Activated naive CD4-positive, alpha-beta T cell treated with anti-CD3 and anti-CD28 coated beads, Interleukin-2, amount 10 ng/mL, durations not matched to agents 7 days and 5 days (primary cell): ENCODE measurements at regions not wholly inside any gene's neighbourhood (a gene's known extent, or its start where the extent isn't known, plus 50 kb on each side); places are given as distances from the start of the nearest gene placed in this dataset.

Experiments used
- CTCF ChIA-PET: fragments of 350-600 bp; sonication (Branson Sonifier 250); formaldehyde crosslinking; loops from one replicate; lab custom pipeline; 2021; ENCODE audit warnings: antibody characterized with exemption; lab: Charles Lee
- DNase-seq: peaks from one replicate; pipeline ENCODE4 v3.0.0-alpha.2; 2020
- H3K27ac Mint-ChIP-seq: one replicate; pipeline ENCODE4 v1.8.0; 2021; ENCODE audit warnings: mild to moderate bottlenecking, moderate library complexity, mixed read lengths
- H3K27me3 Mint-ChIP-seq: one replicate; pipeline ENCODE4 v1.8.0; 2021; ENCODE audit warnings: mild to moderate bottlenecking, mixed read lengths
- H3K36me3 Mint-ChIP-seq: one replicate; pipeline ENCODE4 v1.8.0; 2021; ENCODE audit warnings: mixed read lengths
- H3K4me1 Mint-ChIP-seq: one replicate; pipeline ENCODE4 v1.8.0; 2021; ENCODE audit warnings: mixed read lengths
- H3K4me3 Mint-ChIP-seq: one replicate; pipeline ENCODE4 v1.8.0; 2021; ENCODE audit warnings: mild to moderate bottlenecking, moderate library complexity, mixed read lengths
- H3K9me3 Mint-ChIP-seq: one replicate; pipeline ENCODE4 v1.8.0; 2021; ENCODE audit warnings: mixed read lengths

DNA sequence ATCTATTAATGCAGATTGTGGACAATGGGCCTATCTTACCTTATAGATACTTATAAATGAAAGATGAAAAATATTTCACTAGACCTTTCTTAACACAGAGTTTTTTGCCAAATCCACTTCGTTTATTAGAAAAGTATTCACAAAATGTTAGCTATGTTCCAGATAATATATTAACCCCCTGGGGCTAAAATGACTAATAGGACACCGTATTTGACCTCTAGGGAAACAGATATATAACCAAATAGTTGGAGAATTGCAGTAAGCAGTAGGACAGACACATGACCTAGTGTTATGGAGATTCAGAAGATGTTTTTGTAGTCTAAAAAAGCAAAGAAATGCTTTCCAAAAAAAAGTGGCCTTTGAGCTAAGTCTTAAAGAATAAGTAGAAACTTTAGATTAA lies 106.9 kb downstream of the SEC16B start:
- DNase-seq: no peak
- Mint-ChIP-seq H3K4me1 (no peaks in the 10 kb centered on the region), H3K4me3 (no peak overlapping the region), H3K27ac (no peak overlapping the region), H3K9me3 (no peaks in the 10 kb centered on the region), H3K36me3 (no peaks in the 10 kb centered on the region), H3K27me3 (no peaks in the 10 kb centered on the region)
- CTCF ChIA-PET: no interaction called here

- DNase-seq: no peak
- CTCF ChIA-PET: interaction anchor here (0.6 kb wide), 1 partner anchor 100 kb away, joined by 3 read pairs; no protein-coding TSS in a partner anchor
- Mint-ChIP-seq H3K36me3 (no peaks in the 10 kb centered on the region), H3K27me3 (no peaks in the 10 kb centered on the region), H3K9me3 (no peaks in the 10 kb centered on the region), H3K27ac (no peak overlapping the region), H3K4me1 (no peaks in the 10 kb centered on the region), H3K4me3 (no peak overlapping the region)
Observed at GRCh38 chr1:177859572-177859971, 110.3 kb downstream of the SEC16B start.

- H3K4me1 Mint-ChIP-seq: no peaks in the 10 kb centered on the region
Observed at GRCh38 chr1:177858332-177858821, 111.5 kb downstream of the SEC16B start.

GRCh38 chr1:177857285-177857684 lies 112.6 kb downstream of the SEC16B start:
- CTCF ChIA-PET: no interaction called here
- Mint-ChIP-seq H3K4me1 (no peaks in the 10 kb centered on the region), H3K36me3 (no peaks in the 10 kb centered on the region), H3K27ac (peak overlapping the region; percentile 47), H3K4me3 (no peak overlapping the region), H3K9me3 (no peaks in the 10 kb centered on the region), H3K27me3 (no peaks in the 10 kb centered on the region)
- DNase-seq: no peak

More at GRCh38 chr1:177858332-177858821, 111.5 kb downstream of the SEC16B start:
- no peaks in the 10 kb centered on the region for H3K27me3 Mint-ChIP-seq
- CTCF ChIA-PET: no interaction called here
- H3K36me3 Mint-ChIP-seq: no peaks in the 10 kb centered on the region
- H3K27ac Mint-ChIP-seq: no peak overlapping the region
- no peak for DNase-seq
- H3K4me3 Mint-ChIP-seq: no peak overlapping the region
- no peaks in the 10 kb centered on the region for H3K9me3 Mint-ChIP-seq

GRCh38 chr1:177854951-177855350 lies 114.9 kb downstream of the SEC16B start:
- CTCF ChIA-PET: no interaction called here
- no peak overlapping the region for H3K4me3 Mint-ChIP-seq
- H3K9me3 Mint-ChIP-seq: no peaks in the 10 kb centered on the region
- no peaks in the 10 kb centered on the region for H3K27me3 Mint-ChIP-seq
- no peak for DNase-seq
- H3K36me3 Mint-ChIP-seq: no peaks in the 10 kb centered on the region
- H3K27ac Mint-ChIP-seq: no peak overlapping the region
- H3K4me1 Mint-ChIP-seq: no peaks in the 10 kb centered on the region

DNA sequence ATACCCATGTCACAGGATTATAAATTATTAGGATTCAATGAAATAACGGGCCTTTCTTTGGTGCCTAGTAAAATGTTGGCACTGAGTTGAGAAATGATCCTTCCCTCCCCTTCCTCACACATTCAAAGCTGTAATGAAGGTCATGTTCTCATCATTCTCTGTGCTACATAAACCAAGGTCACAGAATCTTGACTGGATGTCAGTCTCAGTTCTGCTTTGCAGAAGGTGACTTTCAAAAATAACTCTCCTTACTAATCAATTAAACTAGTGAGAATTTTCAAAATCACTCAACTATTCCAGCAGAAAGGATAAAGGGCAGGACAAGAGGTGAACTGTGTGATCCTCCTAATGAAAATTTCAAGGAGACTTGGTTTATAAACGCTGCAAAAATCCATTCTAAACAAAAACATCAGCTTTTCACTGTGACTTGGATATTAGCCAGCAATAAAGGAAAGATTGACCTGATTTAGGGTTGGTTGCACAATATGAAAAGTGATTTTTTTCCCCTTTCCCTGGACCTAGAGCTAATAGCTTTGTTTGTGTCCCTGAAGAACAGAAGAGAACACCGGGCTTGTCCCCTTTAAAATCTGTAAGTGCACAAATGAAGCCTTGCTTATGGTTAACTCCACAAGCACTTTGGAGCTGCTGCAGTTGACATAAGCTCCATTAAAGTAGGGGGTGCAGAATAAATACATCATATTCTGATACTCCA lies 120.1 kb downstream of the SEC16B start:
- H3K27me3 Mint-ChIP-seq: no peaks in the 10 kb centered on the region
- CTCF ChIA-PET: no interaction called here
- no peak for DNase-seq
- peaks cover 3% of the 10 kb centered on the region for H3K9me3 Mint-ChIP-seq
- H3K4me1 Mint-ChIP-seq: no peaks in the 10 kb centered on the region
- H3K27ac Mint-ChIP-seq: no peak overlapping the region
- no peak overlapping the region for H3K4me3 Mint-ChIP-seq
- H3K36me3 Mint-ChIP-seq: no peaks in the 10 kb centered on the region

DNA sequence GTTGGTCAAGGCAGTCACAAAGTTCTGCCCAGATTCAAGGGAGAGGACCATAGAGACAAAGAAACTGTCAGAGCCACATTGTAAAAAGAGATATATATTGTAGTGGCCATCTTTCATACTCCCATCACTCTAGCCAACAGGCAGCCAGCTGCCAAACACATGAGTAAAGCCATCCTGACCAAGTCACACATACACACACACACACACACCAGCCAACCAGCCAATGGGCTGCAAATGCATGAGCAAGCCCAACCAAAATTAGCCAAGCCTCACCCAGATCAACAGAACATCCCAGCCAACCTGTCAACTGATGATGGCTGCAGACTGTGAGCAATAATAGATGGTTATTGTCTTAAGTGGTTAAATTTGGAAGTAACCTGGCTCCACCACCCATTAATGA lies 120.7 kb downstream of the SEC16B start:
- no peak overlapping the region for H3K27ac Mint-ChIP-seq
- H3K4me1 Mint-ChIP-seq: no peaks in the 10 kb centered on the region
- peaks cover 3% of the 10 kb centered on the region for H3K9me3 Mint-ChIP-seq
- DNase-seq: no peak
- H3K4me3 Mint-ChIP-seq: no peak overlapping the region
- CTCF ChIA-PET: no interaction called here
- no peaks in the 10 kb centered on the region for H3K27me3 Mint-ChIP-seq
- no peaks in the 10 kb centered on the region for H3K36me3 Mint-ChIP-seq

- H3K27me3 Mint-ChIP-seq: no peaks in the 10 kb centered on the region
- H3K27ac Mint-ChIP-seq: no peak overlapping the region
- no peak overlapping the region for H3K4me3 Mint-ChIP-seq
- peaks cover 3% of the 10 kb centered on the region for H3K9me3 Mint-ChIP-seq
- H3K36me3 Mint-ChIP-seq: no peaks in the 10 kb centered on the region
- CTCF ChIA-PET: no interaction called here
- no peaks in the 10 kb centered on the region for H3K4me1 Mint-ChIP-seq
- DNase-seq: no peak
Observed at GRCh38 chr1:177848577-177848976, 121.3 kb downstream of the SEC16B start.

DNA sequence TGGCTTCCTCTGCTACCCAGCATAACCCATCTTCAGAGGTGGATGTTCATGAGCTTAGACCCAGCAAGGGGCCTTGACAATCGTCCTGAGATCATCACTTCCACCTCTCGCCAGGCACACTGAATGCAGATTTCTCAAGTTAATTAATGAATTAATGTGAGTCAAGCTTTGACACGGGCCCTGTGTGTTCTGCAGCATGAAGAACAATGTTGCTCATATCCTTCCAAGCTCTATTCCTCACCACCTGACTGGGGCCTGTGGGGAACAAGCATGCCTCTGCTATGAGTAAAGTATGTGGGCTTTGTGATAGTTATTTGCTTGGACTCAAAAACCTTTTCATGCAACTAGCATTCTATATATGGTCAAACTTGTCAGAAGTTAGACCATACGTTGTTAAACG lies 122.0 kb downstream of the SEC16B start:
- H3K36me3 Mint-ChIP-seq: no peaks in the 10 kb centered on the region
- no peaks in the 10 kb centered on the region for H3K27me3 Mint-ChIP-seq
- H3K9me3 Mint-ChIP-seq: peaks cover 3% of the 10 kb centered on the region
- H3K4me3 Mint-ChIP-seq: no peak overlapping the region
- no peak for DNase-seq
- CTCF ChIA-PET: no interaction called here
- H3K27ac Mint-ChIP-seq: no peak overlapping the region
- no peaks in the 10 kb centered on the region for H3K4me1 Mint-ChIP-seq

- no peaks in the 10 kb centered on the region for H3K27me3 Mint-ChIP-seq
- no peak for DNase-seq
- CTCF ChIA-PET: no interaction called here
- H3K9me3 Mint-ChIP-seq: peaks cover 5% of the 10 kb centered on the region
- no peak overlapping the region for H3K27ac Mint-ChIP-seq
- no peaks in the 10 kb centered on the region for H3K4me1 Mint-ChIP-seq
- no peaks in the 10 kb centered on the region for H3K36me3 Mint-ChIP-seq
- H3K4me3 Mint-ChIP-seq: no peak overlapping the region
Observed at GRCh38 chr1:177838907-177839485, 130.9 kb downstream of the SEC16B start.

DNA sequence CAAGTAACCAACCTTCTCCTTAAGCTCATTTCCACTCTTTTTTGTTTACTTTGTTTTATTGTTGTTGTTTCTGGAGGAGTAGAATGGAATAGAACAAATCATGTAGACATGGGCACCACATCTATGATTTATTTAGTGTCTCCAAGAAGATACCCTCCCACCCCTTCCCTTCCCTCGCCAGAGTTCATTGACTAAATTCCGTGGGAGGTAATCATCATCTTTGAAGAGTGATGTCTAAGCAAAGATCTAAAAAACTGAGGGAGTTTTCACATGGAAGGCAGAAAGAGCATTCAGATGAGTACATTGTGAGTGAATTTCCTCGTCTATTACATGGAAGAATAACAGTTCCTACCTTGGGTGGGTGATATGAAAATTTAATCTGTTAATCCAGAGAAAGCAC lies 136.2 kb downstream of the SEC16B start:
- Mint-ChIP-seq H3K4me3 (no peak overlapping the region), H3K27ac (no peak overlapping the region), H3K9me3 (peaks cover 4% of the 10 kb centered on the region), H3K36me3 (no peaks in the 10 kb centered on the region), H3K27me3 (no peaks in the 10 kb centered on the region), H3K4me1 (no peaks in the 10 kb centered on the region)
- CTCF ChIA-PET: no interaction called here
- DNase-seq: no peak

DNA sequence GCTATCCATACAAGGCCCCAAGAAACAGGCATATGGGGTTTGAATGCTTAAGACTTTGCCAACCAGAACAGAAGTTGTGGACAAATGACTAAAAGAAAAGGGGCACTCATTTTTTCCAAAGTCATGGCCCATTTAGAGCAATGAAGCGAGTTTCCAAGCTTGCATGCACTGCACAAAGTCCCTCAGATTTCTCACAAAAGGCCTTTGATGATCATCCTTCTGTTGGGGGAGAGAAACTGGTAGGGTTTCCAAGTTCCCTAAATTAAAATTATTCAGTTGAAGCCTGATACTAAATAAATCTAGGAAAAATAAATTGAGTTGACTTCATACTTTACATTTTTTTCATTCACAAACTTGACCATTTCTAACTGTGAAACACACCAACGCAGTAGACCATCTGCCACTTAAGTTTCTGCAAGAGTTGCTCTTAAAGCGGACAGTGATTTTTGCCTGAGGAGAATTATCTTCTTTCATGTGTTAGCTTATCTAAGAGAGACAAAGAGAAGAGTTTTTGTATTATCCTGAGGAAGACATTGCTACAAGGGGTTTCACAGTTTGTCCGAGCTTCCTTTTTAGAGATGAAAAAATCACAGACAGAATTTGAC lies 139.2 kb downstream of the SEC16B start:
- CTCF ChIA-PET: no interaction called here
- H3K36me3 Mint-ChIP-seq: no peaks in the 10 kb centered on the region
- no peak for DNase-seq
- H3K9me3 Mint-ChIP-seq: peaks cover 7% of the 10 kb centered on the region
- no peak overlapping the region for H3K27ac Mint-ChIP-seq
- no peaks in the 10 kb centered on the region for H3K27me3 Mint-ChIP-seq
- no peak overlapping the region for H3K4me3 Mint-ChIP-seq
- no peaks in the 10 kb centered on the region for H3K4me1 Mint-ChIP-seq

DNA sequence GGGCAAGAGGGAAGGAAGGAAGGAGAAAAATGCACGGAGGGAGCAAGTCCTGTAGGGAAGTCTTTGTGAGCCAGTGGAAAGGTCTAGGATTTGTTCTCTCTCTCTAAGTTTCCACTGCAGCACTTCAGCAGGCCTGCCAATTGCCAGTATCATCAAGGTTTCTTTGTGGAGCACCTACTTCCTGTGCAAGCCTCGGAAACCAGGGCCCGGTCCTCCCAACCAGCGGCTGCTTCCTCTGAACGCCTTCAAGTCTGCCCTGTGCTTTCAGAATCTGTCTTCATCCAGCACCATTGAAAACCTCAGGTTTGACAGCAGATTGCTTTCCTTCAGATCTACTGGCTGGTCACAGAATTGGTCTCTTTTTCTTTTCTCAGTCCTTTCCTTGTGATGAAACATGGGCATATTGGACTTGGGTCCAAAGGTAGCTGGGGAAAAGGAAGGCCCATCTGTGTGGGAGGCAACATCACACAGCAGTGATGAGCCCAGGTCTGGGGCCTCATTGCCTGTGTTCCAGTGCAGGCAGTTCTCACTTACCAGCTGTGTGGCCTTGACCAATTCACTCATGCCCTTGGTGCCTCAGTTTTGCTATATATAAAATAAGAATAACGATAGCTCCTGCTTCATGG lies 144.5 kb downstream of the SEC16B start:
- H3K4me1 Mint-ChIP-seq: no peaks in the 10 kb centered on the region

GRCh38 chr1:177824508-177824982 lies 145.3 kb downstream of the SEC16B start:
- H3K4me1 Mint-ChIP-seq: no peaks in the 10 kb centered on the region
- CTCF ChIA-PET: interaction anchor here (0.8 kb wide), 1 partner anchor 12 kb away, joined by 3 read pairs; no protein-coding TSS in a partner anchor
- H3K9me3 Mint-ChIP-seq: peaks cover 3% of the 10 kb centered on the region
- H3K36me3 Mint-ChIP-seq: no peaks in the 10 kb centered on the region
- no peak overlapping the region for H3K4me3 Mint-ChIP-seq
- no peaks in the 10 kb centered on the region for H3K27me3 Mint-ChIP-seq
- no peak overlapping the region for H3K27ac Mint-ChIP-seq
- DNase-seq: no peak

More for the DNA sequence above, 144.5 kb downstream of the SEC16B start:
- DNase-seq: no peak
- Mint-ChIP-seq H3K27ac (no peak overlapping the region), H3K27me3 (no peaks in the 10 kb centered on the region), H3K36me3 (no peaks in the 10 kb centered on the region), H3K4me3 (no peak overlapping the region), H3K9me3 (peaks cover 3% of the 10 kb centered on the region)
- CTCF ChIA-PET: interaction anchor here (0.8 kb wide), 1 partner anchor 13 kb away, joined by 3 read pairs; no protein-coding TSS in a partner anchor
